ENCODE measurements at regions not wholly inside any gene's neighbourhood (a gene's known extent, or its start where the extent isn't known, plus 50 kb on each side); places are given as distances from the start of the nearest gene placed in this dataset.

DNA sequence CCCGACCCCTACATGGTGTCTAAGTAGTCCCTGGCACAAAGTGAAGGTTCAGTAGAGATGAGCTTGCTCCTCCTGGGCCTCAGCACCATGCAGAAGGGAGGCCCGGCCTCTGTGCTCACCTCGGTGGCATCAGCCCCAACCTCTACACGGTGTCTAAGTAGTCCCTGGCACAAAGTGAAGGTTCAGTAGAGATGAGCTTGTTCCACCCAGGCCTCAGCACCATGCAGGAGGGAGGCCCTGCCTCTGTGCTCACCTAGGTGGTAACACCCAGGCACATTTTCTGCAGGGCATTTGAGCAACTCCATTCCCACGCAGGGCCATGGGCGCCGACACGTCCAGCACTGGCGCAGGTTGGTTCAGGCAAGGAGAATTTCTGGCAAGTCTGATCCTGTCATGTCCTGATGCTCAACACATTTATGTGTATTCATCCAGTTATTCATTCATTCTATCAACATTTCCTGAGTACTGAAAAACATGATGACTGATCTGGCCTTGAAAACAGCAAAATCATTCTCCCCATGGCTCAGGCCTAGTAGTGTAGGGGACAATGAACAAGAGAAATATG lies 408.2 kb upstream of the MYT1L start:
- Histone ChIP-seq H4K91ac (replicated peaks; ENCODE audit: insufficient read length, low read length) (no peak overlapping the region), H3K56ac (replicated peaks; ENCODE audit: insufficient read length, low read depth, low read length) (no peak overlapping the region), H3K4me3 (ENCODE audit: extremely low read depth in 1 of 4, insufficient read depth in 2 of 4, low read depth in 3 of 4, low read length in 4 of 4) (no peak overlapping the region), H3K23me2 (ENCODE audit: low read depth, low read length) (no peaks in the 10 kb centered on the region), H4K20me1 (replicated peaks in 1 of 2; ENCODE audit: control insufficient read depth in 1 of 2, insufficient read depth in 2 of 2, low read length in 2 of 2) (no peaks in the 10 kb centered on the region), H3K79me1 (ENCODE audit: low read depth, low read length) (no peaks in the 10 kb centered on the region), H3K36me3 (ENCODE audit: control insufficient read depth in 2 of 4, insufficient read depth in 4 of 4, low read length in 3 of 4) (no peaks in the 10 kb centered on the region), H3K4me1 (replicated peaks in 1 of 4; ENCODE audit: control insufficient read depth in 3 of 4, insufficient read depth in 4 of 4, low read length in 3 of 4) (no peaks in the 10 kb centered on the region), H3K9me3 (ENCODE audit: insufficient read depth in 2 of 2, low read depth in 1 of 2, low read length in 1 of 2) (no peaks in the 10 kb centered on the region), H4K8ac (ENCODE audit: extremely low read depth, insufficient read depth, low read length) (no peak overlapping the region), H4K5ac (ENCODE audit: insufficient read length, low read depth, low read length) (no peak overlapping the region), H2BK12ac (ENCODE audit: low read depth, low read length) (no peak overlapping the region), H3K14ac (ENCODE audit: insufficient read length) (no peak overlapping the region), H2AFZ (ENCODE audit: low read length) (no peak overlapping the region), H3K27me3 (replicated peaks in 1 of 4; ENCODE audit: control insufficient read depth in 3 of 4, extremely low read depth in 1 of 4, insufficient read depth in 3 of 4, low read length in 3 of 4) (no peaks in the 10 kb centered on the region), H2BK5ac (ENCODE audit: low read depth, low read length) (no peak overlapping the region), H3K18ac (ENCODE audit: extremely low read depth, low read length) (no peak overlapping the region), H2BK15ac (ENCODE audit: low read length) (no peak overlapping the region), H2AK5ac (ENCODE audit: low read depth, low read length) (no peak overlapping the region), H3K4me2 (ENCODE audit: insufficient read depth in 1 of 2, low read depth in 2 of 2, low read length in 2 of 2) (no peak overlapping the region), H3K27ac (ENCODE audit: low read depth, low read length) (no peak overlapping the region), H3K4ac (replicated peaks; ENCODE audit: insufficient read length, low read depth, low read length) (no peak overlapping the region), H3K79me2 (ENCODE audit: control insufficient read depth in 1 of 2, insufficient read depth in 2 of 2, low read length in 2 of 2) (no peaks in the 10 kb centered on the region), H3K23ac (ENCODE audit: insufficient read length) (no peak overlapping the region), H3K9ac (replicated peaks in 1 of 4; ENCODE audit: extremely low read depth in 1 of 4, low read depth in 3 of 4, low read length in 3 of 4) (no peak overlapping the region), H2BK20ac (ENCODE audit: low read length) (no peak overlapping the region), H2BK120ac (replicated peaks; ENCODE audit: low read depth, low read length) (no peak overlapping the region)
- DNase-seq (ENCODE audit: low read depth in 1 of 2, low spot score in 2 of 2) (no peak), FAIRE-seq (no peak)
- TF ChIP-seq EP300 (IDR thresholded peaks at IDR 0.05; ENCODE audit: borderline replicate concordance in 1 of 2, low read depth in 2 of 2, low read length in 2 of 2): no peak
- TF ChIP-seq CREB1 (IDR thresholded peaks at IDR 0.05): no peak
- TF ChIP-seq SUZ12 (IDR thresholded peaks at IDR 0.05; ENCODE audit: low read length): no peak
- no peak for TF ChIP-seq POLR2AphosphoS5 (IDR thresholded peaks at IDR 0.05; ENCODE audit: low read depth, low read length)
- TF ChIP-seq, protein P1, sequence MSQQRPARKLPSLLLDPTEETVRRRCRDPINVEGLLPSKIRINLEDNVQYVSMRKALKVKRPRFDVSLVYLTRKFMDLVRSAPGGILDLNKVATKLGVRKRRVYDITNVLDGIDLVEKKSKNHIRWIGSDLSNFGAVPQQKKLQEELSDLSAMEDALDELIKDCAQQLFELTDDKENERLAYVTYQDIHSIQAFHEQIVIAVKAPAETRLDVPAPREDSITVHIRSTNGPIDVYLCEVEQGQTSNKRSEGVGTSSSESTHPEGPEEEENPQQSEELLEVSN (IDR thresholded peaks at IDR 0.05): no peak
- TF ChIP-seq CBX5 (IDR thresholded peaks at IDR 0.05; ENCODE audit: low read depth, low read length): no peak
- no peak for TF ChIP-seq CHD1 (IDR thresholded peaks at IDR 0.05; ENCODE audit: low read depth, low read length)
- no peak for TF ChIP-seq SP2 (IDR thresholded peaks at IDR 0.05; ENCODE audit: low read length)
- WGBS, 2 experiments (ENCODE audit: extremely low coverage in 1 of 2, insufficient coverage in 1 of 2, insufficient read length in 1 of 2, insufficient replicate concordance in 2 of 2, low coverage in 1 of 2, low lambda C conversion rate in 2 of 2, missing lambda C conversion rate in 1 of 2): 86% methylated on average over 9 of the region's 9 CpGs; no CpG with 5 or more reads in 1 of the 2 experiments
- ChIA-PET CTCF (ENCODE audit: partially characterized antibody) (interaction anchor here (0.6 kb wide), 1 partner anchor 1227 kb away, joined by 4 read pairs; no protein-coding TSS in a partner anchor), POLR2A (ENCODE audit: partially characterized antibody) (interaction anchor here (0.6 kb wide), 1 partner anchor 86 kb away, joined by 3 read pairs; no protein-coding TSS in a partner anchor)

Measured in H1 (cell line).